Liver (tissue), 3 donors: ENCODE measurements at regions not wholly inside any gene's neighbourhood (a gene's known extent, or its start where the extent isn't known, plus 50 kb on each side); places are given as distances from the start of the nearest gene placed in this dataset.

ENCODE experiments used
- EGR1 ChIP-seq, 2 donors: IDR thresholded peaks; 2 replicates each; pipeline ENCODE4 v1.6.1; 2016 to 2018; ENCODE audit warnings: antibody characterized with exemption in 2 of 2, low read depth in 2 of 2
- JUND ChIP-seq, 2 donors: IDR thresholded peaks; 2 replicates each; pipeline ENCODE4 v1.6.1; 2016; ENCODE audit warnings: antibody characterized with exemption in 2 of 2
- TF ChIP-seq, protein P1 (sequence below): IDR thresholded peaks from 2 replicates; pipeline ENCODE4 v1.6.1; 2016; ENCODE audit warnings: antibody characterized with exemption, mild to moderate bottlenecking
- TF ChIP-seq, protein P2 (sequence below): fragments of 150-350 bp; IDR thresholded peaks from 2 replicates; pipeline ENCODE4 v1.5.1; 2017; ENCODE audit warnings: improper control_type of control experiment, low read depth, low read length; ENCODE audit not compliant: missing input control
- donor health status: healthy.
- donor health status: healthy.

DNA sequence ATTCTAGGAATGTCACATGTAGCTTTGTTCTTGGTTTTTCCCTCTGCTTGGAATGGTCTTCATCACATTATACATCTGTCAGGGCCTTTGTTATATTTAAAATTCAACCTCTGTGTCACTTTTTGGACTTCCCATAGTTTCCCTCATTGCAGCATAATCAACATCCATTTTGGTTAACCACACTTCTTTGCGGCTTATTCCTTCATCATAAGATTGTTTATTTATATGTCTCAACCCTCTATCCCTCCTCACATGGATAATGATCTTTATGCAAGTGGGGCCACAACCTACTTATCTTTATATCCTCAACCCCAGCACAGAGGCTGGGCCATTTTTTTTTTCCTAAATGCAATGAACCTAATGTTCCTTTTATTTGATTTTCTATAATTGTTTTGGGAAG, 260.0 kb upstream of the THBS1 start:
- TF ChIP-seq, protein P1, sequence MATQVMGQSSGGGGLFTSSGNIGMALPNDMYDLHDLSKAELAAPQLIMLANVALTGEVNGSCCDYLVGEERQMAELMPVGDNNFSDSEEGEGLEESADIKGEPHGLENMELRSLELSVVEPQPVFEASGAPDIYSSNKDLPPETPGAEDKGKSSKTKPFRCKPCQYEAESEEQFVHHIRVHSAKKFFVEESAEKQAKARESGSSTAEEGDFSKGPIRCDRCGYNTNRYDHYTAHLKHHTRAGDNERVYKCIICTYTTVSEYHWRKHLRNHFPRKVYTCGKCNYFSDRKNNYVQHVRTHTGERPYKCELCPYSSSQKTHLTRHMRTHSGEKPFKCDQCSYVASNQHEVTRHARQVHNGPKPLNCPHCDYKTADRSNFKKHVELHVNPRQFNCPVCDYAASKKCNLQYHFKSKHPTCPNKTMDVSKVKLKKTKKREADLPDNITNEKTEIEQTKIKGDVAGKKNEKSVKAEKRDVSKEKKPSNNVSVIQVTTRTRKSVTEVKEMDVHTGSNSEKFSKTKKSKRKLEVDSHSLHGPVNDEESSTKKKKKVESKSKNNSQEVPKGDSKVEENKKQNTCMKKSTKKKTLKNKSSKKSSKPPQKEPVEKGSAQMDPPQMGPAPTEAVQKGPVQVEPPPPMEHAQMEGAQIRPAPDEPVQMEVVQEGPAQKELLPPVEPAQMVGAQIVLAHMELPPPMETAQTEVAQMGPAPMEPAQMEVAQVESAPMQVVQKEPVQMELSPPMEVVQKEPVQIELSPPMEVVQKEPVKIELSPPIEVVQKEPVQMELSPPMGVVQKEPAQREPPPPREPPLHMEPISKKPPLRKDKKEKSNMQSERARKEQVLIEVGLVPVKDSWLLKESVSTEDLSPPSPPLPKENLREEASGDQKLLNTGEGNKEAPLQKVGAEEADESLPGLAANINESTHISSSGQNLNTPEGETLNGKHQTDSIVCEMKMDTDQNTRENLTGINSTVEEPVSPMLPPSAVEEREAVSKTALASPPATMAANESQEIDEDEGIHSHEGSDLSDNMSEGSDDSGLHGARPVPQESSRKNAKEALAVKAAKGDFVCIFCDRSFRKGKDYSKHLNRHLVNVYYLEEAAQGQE = no peak
- TF ChIP-seq, protein P2, sequence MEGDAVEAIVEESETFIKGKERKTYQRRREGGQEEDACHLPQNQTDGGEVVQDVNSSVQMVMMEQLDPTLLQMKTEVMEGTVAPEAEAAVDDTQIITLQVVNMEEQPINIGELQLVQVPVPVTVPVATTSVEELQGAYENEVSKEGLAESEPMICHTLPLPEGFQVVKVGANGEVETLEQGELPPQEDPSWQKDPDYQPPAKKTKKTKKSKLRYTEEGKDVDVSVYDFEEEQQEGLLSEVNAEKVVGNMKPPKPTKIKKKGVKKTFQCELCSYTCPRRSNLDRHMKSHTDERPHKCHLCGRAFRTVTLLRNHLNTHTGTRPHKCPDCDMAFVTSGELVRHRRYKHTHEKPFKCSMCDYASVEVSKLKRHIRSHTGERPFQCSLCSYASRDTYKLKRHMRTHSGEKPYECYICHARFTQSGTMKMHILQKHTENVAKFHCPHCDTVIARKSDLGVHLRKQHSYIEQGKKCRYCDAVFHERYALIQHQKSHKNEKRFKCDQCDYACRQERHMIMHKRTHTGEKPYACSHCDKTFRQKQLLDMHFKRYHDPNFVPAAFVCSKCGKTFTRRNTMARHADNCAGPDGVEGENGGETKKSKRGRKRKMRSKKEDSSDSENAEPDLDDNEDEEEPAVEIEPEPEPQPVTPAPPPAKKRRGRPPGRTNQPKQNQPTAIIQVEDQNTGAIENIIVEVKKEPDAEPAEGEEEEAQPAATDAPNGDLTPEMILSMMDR = no peak
- no peak for TF ChIP-seq JUND (IDR thresholded peaks at IDR 0.05)
- TF ChIP-seq EGR1 (IDR thresholded peaks at IDR 0.05; ENCODE audit: low read depth in 2 of 2) = no peak
